HG03097 (cell line): ENCODE measurements at regions not wholly inside any gene's neighbourhood (a gene's known extent, or its start where the extent isn't known, plus 50 kb on each side); places are given as distances from the start of the nearest gene placed in this dataset.
"Not testable (repeated sequence)": the region's sequence is repeated elsewhere in the genome, so short reads cannot be mapped to it uniquely, and the experiment has no call there.

Experiments used
- ATAC-seq: cut with Tn5 transposase; IDR thresholded peaks from one replicate; pipeline ENCODE4 v1.9.1; 2021; ENCODE audit not compliant: unreplicated experiment, low FRiP score

DNA sequence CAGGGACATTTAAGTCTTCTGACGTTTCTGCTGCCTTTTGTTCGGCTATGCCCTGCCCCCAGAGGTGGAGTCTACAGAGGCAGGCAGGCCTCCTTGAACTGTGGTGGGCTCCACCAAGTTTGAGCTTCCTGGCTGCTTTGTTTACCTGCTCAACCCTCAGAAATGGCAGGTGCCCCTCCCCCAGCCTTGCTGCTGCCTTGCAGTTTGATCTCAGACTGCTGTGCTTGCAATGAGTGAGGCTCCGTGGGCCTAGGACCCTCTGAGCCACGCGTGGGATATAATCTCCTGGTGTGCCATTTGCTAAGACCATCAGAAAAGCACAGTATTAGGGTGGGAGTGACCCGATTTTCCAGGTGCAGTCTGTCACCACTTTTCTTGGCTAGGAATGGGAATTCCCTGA, 647.3 kb downstream of the CD109 start:
- not testable (repeated sequence) for ATAC-seq

DNA sequence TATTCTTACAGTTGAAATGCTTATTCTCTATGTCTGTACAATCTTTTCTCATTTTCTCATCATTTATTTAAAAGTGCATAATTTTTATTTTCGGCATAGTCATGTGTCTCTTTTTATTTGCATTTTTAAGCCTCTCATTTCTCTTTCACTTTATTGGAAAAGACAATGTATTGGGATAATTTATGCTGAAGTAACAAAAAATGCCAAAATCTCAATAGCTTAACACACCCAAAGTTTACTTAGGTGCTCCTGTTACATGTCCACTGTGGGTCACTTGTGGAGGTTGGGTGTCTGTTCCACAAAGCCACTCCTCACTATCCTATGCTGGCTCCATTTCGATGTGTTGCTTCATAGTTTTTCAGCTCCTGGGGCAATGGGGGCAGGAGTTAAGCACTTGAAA, 638.7 kb downstream of the CD109 start:
- no peak for ATAC-seq

DNA sequence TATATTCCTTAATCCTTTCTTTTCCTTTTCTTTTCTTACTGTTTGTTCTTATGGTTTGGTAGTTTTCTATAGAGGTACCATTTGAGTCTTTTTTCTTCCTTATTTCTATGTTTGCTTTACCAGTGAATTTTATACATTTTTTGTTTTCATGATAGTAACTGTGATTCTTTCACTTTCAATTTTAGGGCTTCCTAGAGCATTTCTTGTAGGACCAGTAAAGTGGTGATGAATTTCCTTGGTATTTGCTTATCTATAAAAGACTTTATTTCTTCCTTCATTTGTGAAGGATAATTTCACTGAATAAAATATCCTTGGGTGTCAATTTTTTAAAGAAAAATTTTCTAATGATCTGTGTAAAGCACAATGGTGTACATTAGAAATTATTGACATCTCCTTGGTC, 637.4 kb downstream of the CD109 start:
- ATAC-seq = no peak

- ATAC-seq = no peak
Measured at GRCh38 chr6:74320715-74321114, 624.7 kb downstream of the CD109 start.

- no peak for ATAC-seq
Measured at GRCh38 chr6:74320074-74320473, 624.1 kb downstream of the CD109 start.

- no peak for ATAC-seq
Measured at GRCh38 chr6:74319292-74319691, 623.3 kb downstream of the CD109 start.

DNA sequence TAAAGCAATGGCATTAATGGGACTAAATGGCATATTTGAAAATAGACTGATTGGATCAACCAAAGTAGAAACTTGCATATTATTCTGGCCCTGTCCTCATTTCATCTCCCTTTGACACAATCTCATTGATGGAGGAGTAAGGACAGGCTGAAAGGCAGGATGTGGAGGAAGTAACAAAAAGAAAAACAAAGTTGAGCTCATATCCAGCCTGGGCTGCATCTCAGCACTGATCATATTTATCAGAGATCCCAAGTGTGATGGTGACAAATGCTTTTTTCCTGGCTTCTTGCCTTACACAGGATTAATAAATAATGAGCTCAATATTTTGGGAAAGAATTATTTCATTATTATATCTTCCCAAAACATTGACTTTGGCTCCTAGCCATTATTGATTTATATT, 622.7 kb downstream of the CD109 start:
- no peak for ATAC-seq

- ATAC-seq = no peak
Measured at GRCh38 chr6:74312081-74312480, 616.1 kb downstream of the CD109 start.

DNA sequence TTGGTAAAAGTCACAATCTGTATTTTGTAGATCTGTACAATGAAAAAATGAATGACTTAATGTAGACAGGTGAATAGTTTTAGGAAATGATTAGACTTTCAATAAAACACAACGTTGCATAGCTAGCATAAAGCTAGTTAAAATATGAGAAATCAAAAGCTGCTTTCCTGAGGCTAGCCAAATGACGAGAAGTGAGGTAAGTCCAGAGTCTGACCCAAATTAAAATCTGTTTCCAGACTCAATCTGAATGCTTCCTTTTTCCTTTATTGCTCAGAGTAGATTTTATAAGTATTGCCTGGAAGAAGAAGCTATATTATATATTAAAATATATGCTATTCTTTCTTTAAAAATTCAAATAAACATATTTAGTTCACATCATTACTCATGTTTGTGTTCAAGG, 615.4 kb downstream of the CD109 start:
- ATAC-seq = no peak

GRCh38 chr6:74289884-74290283, 593.9 kb downstream of the CD109 start:
- no peak for ATAC-seq

DNA sequence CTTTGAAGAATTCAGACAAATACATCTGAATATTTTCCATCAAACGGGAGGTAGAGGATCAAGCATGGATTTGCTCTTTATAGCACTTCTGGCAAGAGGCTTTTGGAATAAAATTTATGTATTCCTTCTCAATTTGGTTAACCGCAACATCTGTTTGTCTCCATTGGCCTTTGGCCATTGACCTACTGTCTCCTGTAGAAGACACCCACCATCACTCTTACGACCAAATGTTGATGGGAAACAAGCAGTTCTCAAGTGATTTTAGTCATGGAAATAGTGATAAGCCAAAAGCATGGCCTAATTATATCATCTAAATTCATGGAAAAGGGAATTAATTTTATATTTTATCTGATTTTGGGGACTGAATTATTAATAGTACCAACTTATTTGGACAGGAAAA, 591.9 kb downstream of the CD109 start:
- no peak for ATAC-seq

DNA sequence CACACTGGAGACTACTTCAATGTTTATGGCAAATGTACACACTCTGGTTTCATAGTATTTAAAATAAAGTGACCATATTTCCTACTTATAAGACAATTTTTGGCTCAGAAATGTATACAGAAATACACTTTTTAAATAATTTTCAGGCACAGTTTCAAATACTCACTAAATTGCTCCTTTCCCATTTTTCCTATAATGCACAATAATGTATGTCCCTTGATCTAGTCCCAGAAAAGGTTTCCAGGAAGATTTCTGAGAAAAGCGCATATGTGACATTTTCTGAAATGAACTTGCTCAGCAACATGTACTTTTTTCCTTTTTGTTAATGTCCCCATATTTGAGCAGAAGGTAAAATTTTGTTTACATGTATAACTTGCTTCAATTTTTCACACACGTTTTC, 591.4 kb downstream of the CD109 start:
- no peak for ATAC-seq

DNA sequence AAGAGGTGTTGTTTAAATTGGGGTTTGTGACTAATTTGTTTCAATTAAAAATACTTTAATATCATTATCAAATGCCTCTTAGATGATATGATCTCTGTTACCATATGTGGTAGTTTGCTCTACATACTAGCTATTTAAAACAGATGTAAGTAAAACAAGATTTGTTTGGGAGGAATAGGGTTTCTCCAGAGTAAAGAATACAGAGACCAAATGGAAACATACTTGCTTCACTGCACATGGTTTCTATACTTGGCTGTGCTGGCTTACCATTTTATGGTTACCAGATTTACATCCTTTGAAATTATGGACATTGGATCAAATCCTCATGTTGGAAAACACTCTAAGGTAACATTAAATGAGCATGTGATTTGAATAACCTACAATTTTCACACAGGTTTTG, 588.3 kb downstream of the CD109 start:
- no peak for ATAC-seq

DNA sequence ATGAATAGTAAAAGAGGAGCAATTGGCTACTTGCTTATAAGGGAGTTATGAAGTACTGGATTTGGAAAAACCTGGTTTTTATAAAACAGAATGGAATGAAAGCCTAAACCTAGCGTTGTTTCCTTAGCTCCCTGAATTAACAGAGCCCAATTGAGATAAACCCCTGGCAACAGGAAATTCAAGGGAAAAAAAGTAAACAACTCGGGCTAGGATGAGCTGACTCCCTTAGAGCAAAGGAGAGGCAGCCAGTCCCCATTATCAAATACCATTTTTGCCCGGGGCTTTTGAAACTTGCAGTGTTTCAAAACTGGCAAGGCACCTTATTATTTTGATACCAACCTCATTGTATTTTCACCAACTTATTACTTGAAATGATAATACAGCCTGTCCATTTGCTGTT, 587.5 kb downstream of the CD109 start:
- no peak for ATAC-seq

- no peak for ATAC-seq
Measured at GRCh38 chr6:74282143-74282689, 586.2 kb downstream of the CD109 start.

DNA sequence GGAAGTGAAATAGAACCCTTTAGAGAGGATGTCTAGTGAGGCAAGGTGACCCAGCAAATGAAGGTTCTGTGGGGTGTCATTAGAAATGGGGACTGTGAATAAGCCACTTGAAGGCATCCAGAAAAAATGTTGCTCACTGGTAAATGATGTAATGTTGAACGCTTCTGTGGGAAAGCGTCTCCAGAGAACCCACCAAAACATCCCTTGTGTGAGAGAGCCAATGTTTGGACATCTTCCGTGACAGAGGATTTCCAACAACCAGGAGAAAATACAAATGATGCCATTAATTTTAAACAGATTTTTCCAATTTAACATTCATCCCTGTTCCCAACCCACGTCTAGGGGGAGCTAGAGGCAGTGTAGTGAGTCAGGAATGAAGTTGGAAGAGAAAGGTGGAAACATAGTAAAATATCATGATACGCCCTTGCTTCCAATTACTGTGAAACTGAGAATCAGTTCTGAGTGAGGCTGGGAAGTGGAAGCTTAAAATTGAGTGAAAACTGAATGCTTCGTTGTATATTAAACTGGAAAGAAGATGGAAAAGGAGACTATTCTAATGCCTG, 584.2 kb downstream of the CD109 start:
- no peak for ATAC-seq

DNA sequence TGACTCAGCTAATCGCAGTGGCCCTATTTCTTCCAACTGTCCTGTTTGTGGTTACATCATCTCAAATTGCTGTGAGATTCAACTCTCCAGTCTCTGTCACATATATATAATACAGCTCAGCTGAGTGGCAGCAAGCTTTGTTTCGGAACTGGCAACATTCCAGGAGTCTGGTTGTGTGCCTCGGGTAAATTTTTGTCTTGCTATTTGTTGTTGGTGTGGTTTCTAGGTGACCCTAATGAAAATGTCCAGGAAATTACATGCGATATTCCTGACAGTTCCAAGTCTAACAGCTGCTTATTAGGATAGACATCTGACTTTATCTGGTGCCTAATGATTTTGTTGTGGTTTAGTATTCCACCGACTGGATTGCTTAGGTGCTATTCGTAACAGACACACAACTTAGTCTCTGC, 581.8 kb downstream of the CD109 start:
- ATAC-seq = no peak

DNA sequence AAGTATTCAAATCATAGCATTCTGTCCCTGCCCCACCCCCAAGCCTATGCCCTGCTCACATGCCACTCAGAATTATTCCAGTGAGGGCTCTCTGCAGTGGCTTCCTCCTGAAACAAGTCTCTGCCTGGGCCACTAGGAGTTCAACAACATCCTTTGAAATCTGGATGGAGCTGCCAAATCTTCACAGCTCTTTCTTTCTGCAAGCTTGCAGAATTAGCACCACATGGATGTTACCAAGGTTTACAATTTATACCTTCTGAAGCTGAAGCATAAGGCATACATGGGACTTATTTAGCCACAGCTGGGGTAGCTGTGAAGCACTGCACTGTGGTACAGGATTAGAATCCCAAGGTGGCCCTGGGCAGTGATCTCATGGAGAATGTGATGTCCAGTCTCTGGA, 577.5 kb downstream of the CD109 start:
- ATAC-seq = no peak

DNA sequence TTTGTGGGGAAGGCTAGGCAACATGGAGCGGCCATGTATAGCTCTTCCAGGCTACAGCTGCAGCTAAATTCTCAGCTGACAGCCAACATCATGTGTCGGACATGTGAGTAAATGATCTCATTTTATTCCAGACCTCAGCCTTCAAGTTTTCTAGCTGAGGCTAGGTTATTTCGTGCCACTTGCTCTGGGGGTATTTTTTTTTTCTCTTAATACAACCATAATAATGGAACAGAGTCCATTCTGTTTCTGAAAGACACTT, 573.5 kb downstream of the CD109 start:
- ATAC-seq = no peak

DNA sequence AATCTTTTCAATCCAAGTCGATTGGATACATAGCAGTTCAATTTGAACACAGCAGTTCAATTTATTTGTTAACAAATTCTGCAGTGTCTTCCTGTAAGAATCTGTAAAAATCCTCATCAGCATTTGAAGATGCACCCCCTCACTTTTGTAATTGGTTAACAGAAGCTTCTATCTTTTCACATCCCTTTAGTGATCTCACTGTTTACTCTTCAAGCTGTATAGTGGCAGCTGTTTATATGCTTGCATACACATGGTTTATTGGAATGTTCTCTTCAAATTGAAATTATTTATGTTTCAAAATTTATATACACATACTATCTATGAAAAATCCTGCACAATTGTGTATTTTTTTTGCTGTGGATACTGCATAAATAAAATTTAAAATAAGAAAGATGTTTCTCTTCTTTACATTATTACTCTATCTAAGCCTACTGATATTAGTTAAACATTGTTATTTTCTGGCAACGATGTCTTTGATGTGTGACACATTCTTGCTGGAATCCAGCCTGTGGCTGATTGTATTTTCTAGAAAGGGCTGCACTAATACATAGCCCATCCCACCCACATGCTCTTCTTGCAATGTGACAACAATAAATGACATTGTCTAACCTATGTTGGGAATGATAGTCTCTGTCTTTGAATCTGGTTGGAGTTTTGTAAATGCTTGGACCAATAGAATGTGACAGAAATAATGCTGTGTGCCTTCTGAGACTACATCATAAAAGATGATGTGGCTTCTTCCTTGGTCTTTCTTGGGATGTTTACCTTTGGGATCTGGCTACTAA, 573.0 kb downstream of the CD109 start:
- no peak for ATAC-seq

DNA sequence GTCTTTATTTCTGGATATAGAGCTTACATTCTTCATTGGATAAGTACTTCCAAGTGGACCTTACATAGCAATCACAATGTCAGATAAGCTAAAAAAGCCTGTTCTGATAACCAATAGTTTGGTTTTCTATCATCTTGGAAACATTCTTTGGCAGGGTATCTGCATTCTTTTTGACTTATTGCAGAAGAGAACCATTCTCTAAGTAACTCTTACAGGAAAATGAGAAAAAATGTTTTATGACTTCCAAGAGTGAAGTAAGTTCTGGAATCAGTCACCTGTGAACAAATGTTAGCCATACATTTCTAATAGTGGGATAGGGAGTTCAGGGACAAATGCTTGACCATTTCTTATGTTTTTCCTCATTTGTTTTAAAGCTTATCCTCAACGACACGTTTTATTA, 564.0 kb downstream of the CD109 start:
- ATAC-seq = no peak

DNA sequence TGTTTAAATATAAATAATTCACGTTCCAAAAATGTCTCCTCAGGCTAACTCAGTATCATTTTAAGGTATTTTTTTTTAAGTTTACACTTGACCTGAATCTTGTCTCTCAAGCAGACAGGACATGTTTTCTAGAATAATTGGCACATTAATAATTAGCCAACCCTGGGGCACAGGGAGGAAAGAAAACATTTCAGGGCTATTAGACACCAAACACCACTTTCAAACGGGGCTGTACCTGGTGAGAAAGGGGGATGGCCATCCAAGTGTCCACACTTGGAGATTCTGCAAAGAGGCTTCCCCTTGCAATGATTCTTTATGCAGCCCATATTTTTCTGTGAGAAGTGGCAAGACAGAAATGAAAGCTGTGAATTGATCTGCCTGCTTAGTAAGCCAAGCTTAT, 560.8 kb downstream of the CD109 start:
- peak; percentile 59 for ATAC-seq

DNA sequence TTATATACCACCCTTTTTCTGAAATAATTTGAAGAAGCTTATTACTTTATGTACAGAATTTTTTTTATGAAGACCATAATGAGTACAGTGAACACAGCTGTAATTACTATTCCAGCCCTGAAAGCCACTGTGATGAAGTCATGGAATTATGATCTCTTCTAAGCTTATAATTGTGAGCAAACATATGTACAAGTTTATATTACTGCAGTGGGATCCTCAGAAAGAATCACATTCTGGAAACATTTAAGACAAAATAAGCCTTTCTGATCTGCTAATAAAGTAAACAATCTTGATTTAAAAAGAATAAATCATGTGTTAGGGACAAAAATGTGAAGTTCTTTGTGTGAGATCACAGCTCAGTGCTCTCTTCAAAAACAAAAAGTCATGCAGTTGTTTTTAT, 560.4 kb downstream of the CD109 start:
- ATAC-seq = no peak
